ENCODE measurements at regions not wholly inside any gene's neighbourhood (a gene's known extent, or its start where the extent isn't known, plus 50 kb on each side); places are given as distances from the start of the nearest gene placed in this dataset.

DNA sequence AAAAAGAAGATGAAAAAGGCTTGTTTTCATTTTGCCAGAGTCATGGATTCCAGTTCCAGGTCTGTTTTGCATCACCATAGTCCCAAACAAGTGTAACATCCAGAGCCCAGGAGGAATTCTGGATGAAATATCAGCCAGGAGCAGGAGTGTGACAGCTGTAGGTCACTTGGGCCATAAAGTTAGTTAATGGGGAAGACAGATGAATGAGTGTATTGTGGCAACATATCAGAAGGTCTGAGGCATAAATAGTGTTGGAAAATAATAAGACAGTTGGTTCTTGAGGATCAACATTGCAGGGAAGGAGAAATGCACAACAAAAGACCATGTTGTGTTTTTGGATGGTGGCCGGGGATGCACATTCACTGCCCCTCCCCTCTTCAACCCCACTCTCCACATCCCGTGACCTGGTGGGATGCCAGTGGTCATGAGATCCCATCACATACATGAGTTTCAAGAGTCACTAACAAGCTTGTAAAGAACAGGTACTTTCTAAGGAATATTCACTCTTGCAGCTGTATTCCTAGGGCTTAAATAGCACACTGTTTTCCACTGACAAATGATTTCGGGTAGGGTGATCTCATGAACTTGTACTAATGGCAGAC is 83.1 kb upstream of the IGFBP7 start:
- Histone ChIP-seq H3K27ac (no peak overlapping the region), H3K4me3 (no peak overlapping the region), H3K36me3 (no peaks in the 10 kb centered on the region), H3K9me3 (peaks cover 0 to 4% of the 10 kb centered on the region in 2 donors), H3K27me3 (no peaks in the 10 kb centered on the region), H3K4me1 (no peaks in the 10 kb centered on the region)
- intact Hi-C loops (cut with DNase I; ENCODE audit: low total_unique reads), result no loop called here
- no peak for TF ChIP-seq POLR2AphosphoS5 (IDR thresholded peaks at IDR 0.05)
- no peak for TF ChIP-seq CTCF (IDR thresholded peaks at IDR 0.05)
- no peak for TF ChIP-seq POLR2A (IDR thresholded peaks at IDR 0.05)
- DNase-seq (ENCODE audit: low spot score in 2 of 2), result no peak

DNA sequence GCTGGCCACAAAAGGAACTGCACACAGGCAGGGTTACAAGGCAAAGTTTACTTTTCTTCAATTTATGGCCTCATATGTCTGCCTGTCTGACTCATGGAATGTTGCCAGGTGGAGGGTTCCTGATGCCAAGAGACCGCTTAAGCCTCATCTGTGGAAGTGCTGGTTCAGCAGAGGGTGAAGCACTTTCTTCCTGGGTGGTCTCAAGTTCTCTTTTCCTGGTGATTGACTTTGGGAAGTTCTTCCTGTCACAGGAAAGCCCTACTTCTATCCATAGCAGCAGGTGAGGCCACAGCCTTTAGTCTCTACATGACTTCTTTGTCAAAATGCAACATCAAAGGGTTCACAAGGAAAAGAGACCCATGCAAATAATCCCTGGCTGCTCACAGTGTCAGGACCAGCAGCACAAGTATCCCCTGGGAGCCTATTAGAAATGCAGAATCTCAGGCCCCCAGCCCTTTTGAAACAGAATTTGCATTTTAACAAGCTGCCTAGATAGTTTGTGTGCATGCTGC is 81.4 kb upstream of the IGFBP7 start:
- TF ChIP-seq POLR2A (IDR thresholded peaks at IDR 0.05), result no peak
- no peak for TF ChIP-seq CTCF (IDR thresholded peaks at IDR 0.05)
- no peak for TF ChIP-seq POLR2AphosphoS5 (IDR thresholded peaks at IDR 0.05)
- no peaks in the 10 kb centered on the region for H3K4me1 ChIP-seq
- H3K36me3 ChIP-seq, result no peaks in the 10 kb centered on the region
- intact Hi-C loops (cut with DNase I; ENCODE audit: low total_unique reads), result no loop called here
- H3K27ac ChIP-seq, result no peak overlapping the region
- H3K9me3 ChIP-seq, result peaks cover 0 to 4% of the 10 kb centered on the region in 2 donors
- no peak for DNase-seq (ENCODE audit: low spot score in 2 of 2)
- no peak overlapping the region for H3K4me3 ChIP-seq
- H3K27me3 ChIP-seq, result no peaks in the 10 kb centered on the region

GRCh38 chr4:57190601-57191481 is 80.7 kb upstream of the IGFBP7 start:
- H3K27me3 ChIP-seq, result no peaks in the 10 kb centered on the region
- TF ChIP-seq POLR2AphosphoS5 (IDR thresholded peaks at IDR 0.05), result no peak
- TF ChIP-seq POLR2A (IDR thresholded peaks at IDR 0.05), result no peak
- TF ChIP-seq CTCF (IDR thresholded peaks at IDR 0.05), result no peak
- H3K27ac ChIP-seq, result no peak overlapping the region
- intact Hi-C loops (cut with DNase I; ENCODE audit: low total_unique reads), result no loop called here
- peaks cover 0 to 4% of the 10 kb centered on the region in 2 donors for H3K9me3 ChIP-seq
- no peak for DNase-seq (ENCODE audit: low spot score in 2 of 2)
- no peak overlapping the region for H3K4me3 ChIP-seq
- H3K4me1 ChIP-seq, result no peaks in the 10 kb centered on the region
- H3K36me3 ChIP-seq, result no peaks in the 10 kb centered on the region

DNA sequence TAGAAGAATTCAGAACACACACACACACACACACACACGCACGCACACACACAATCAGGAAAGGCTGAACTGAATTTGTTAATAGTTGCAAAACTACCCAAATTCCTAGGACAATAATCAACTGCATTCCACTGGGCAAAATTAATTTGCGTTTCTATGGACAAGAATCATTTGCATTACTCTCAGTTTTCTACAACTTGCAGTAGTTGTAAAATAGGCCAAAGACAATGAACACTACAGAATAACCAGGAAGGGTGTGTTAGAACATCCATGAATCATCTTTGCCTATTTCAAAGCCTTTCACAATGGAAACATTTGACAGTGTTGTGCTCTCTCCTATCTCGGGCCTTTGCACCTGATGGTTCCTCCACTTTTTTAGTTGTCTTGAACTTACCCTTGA is 77.1 kb upstream of the IGFBP7 start:
- no peak overlapping the region for H3K27ac ChIP-seq
- no peaks in the 10 kb centered on the region for H3K27me3 ChIP-seq
- no peak overlapping the region for H3K4me3 ChIP-seq
- TF ChIP-seq POLR2AphosphoS5 (IDR thresholded peaks at IDR 0.05), result no peak
- TF ChIP-seq POLR2A (IDR thresholded peaks at IDR 0.05), result no peak
- no peak for TF ChIP-seq CTCF (IDR thresholded peaks at IDR 0.05)
- no peaks in the 10 kb centered on the region for H3K9me3 ChIP-seq
- H3K36me3 ChIP-seq, result no peaks in the 10 kb centered on the region
- intact Hi-C loops (cut with DNase I; ENCODE audit: low total_unique reads), result no loop called here
- no peaks in the 10 kb centered on the region for H3K4me1 ChIP-seq
- DNase-seq (ENCODE audit: low spot score in 2 of 2), result no peak
